Osteocyte (in vitro differentiated cells): ENCODE measurements at regions not wholly inside any gene's neighbourhood (a gene's known extent, or its start where the extent isn't known, plus 50 kb on each side); places are given as distances from the start of the nearest gene placed in this dataset.

ENCODE experiments used
- DNase-seq: peaks from one replicate; pipeline ENCODE4 v3.0.0; 2021; ENCODE audit warnings: mixed read lengths; ENCODE audit not compliant: unreplicated experiment; ENCODE audit errors: extremely low spot score
- H3K27ac Mint-ChIP-seq: one replicate; pipeline ENCODE4 v1.8.0; 2021; ENCODE audit warnings: mild to moderate bottlenecking, mixed read lengths; ENCODE audit not compliant: unreplicated experiment
- H3K27me3 Mint-ChIP-seq: one replicate; pipeline ENCODE4 v1.8.0; 2021; ENCODE audit warnings: mixed read lengths; ENCODE audit not compliant: unreplicated experiment
- H3K36me3 Mint-ChIP-seq: one replicate; pipeline ENCODE4 v1.8.0; 2021; ENCODE audit warnings: mixed read lengths; ENCODE audit not compliant: unreplicated experiment
- H3K4me1 Mint-ChIP-seq: one replicate; pipeline ENCODE4 v1.8.0; 2021; ENCODE audit warnings: mixed read lengths; ENCODE audit not compliant: unreplicated experiment
- H3K4me3 Mint-ChIP-seq: one replicate; pipeline ENCODE4 v1.8.0; 2021; ENCODE audit warnings: mild to moderate bottlenecking, moderate library complexity, mixed read lengths; ENCODE audit not compliant: unreplicated experiment
- H3K9me3 Mint-ChIP-seq: one replicate; pipeline ENCODE4 v1.8.0; 2021; ENCODE audit warnings: mixed read lengths; ENCODE audit not compliant: unreplicated experiment
- TF ChIP-seq, protein P1 (sequence below): fragments of 200-600 bp; sonication (generic); IDR thresholded peaks from 2 replicates; pipeline ENCODE4 v1.5.0; 2021; ENCODE audit warnings: antibody characterized with exemption, mild to moderate bottlenecking, moderate library complexity

GRCh38 chr4:24731448-24731847 lies 63.9 kb upstream of the SOD3 start:
- no peak overlapping the region for H3K4me3 Mint-ChIP-seq
- no peak overlapping the region for H3K27ac Mint-ChIP-seq
- H3K27me3 Mint-ChIP-seq, result peaks cover 8% of the 10 kb centered on the region
- no peaks in the 10 kb centered on the region for H3K36me3 Mint-ChIP-seq
- no peaks in the 10 kb centered on the region for H3K4me1 Mint-ChIP-seq
- no peaks in the 10 kb centered on the region for H3K9me3 Mint-ChIP-seq
- no peak for DNase-seq
- TF ChIP-seq, protein P1, sequence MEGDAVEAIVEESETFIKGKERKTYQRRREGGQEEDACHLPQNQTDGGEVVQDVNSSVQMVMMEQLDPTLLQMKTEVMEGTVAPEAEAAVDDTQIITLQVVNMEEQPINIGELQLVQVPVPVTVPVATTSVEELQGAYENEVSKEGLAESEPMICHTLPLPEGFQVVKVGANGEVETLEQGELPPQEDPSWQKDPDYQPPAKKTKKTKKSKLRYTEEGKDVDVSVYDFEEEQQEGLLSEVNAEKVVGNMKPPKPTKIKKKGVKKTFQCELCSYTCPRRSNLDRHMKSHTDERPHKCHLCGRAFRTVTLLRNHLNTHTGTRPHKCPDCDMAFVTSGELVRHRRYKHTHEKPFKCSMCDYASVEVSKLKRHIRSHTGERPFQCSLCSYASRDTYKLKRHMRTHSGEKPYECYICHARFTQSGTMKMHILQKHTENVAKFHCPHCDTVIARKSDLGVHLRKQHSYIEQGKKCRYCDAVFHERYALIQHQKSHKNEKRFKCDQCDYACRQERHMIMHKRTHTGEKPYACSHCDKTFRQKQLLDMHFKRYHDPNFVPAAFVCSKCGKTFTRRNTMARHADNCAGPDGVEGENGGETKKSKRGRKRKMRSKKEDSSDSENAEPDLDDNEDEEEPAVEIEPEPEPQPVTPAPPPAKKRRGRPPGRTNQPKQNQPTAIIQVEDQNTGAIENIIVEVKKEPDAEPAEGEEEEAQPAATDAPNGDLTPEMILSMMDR, result no peak

DNA sequence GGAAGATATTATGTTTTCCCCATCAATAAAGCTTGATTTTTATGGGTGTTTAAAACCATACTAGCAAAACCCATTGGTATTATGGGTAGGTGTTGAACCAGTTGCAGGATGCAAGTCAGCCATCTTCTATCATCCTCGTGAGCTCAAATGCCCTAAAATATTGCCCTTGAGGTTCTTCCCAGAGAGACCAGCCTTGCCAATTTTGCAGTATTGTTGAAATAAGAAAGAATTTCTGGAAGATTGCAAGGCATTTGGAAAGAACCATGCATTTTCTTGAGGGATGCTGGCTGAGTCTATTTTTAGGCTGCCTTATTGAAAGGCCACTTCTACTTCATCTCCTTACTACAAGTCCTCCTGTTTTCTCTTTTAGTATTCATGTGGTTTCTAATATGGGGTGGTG lies 60.9 kb upstream of the SOD3 start:
- DNase-seq, result peak; percentile 2
- H3K4me3 Mint-ChIP-seq, result no peak overlapping the region
- no peaks in the 10 kb centered on the region for H3K36me3 Mint-ChIP-seq
- H3K4me1 Mint-ChIP-seq, result no peaks in the 10 kb centered on the region
- no peak overlapping the region for H3K27ac Mint-ChIP-seq
- TF ChIP-seq, protein P1, result no peak
- H3K9me3 Mint-ChIP-seq, result peaks cover 10% of the 10 kb centered on the region
- no peaks in the 10 kb centered on the region for H3K27me3 Mint-ChIP-seq

GRCh38 chr4:24736066-24736465 lies 59.3 kb upstream of the SOD3 start:
- no peak for DNase-seq
- no peaks in the 10 kb centered on the region for H3K36me3 Mint-ChIP-seq
- H3K9me3 Mint-ChIP-seq, result peaks cover 10% of the 10 kb centered on the region
- H3K27ac Mint-ChIP-seq, result no peak overlapping the region
- no peaks in the 10 kb centered on the region for H3K4me1 Mint-ChIP-seq
- H3K27me3 Mint-ChIP-seq, result no peaks in the 10 kb centered on the region
- TF ChIP-seq, protein P1, result peak; percentile 40
- no peak overlapping the region for H3K4me3 Mint-ChIP-seq

GRCh38 chr4:24741910-24742309 lies 53.5 kb upstream of the SOD3 start:
- H3K27ac Mint-ChIP-seq, result no peak overlapping the region
- H3K4me3 Mint-ChIP-seq, result no peak overlapping the region
- peak; percentile 42 for DNase-seq
- peaks cover 8% of the 10 kb centered on the region for H3K4me1 Mint-ChIP-seq
- no peaks in the 10 kb centered on the region for H3K27me3 Mint-ChIP-seq
- peaks cover 10% of the 10 kb centered on the region for H3K9me3 Mint-ChIP-seq
- TF ChIP-seq, protein P1, result no peak
- H3K36me3 Mint-ChIP-seq, result peaks cover 2% of the 10 kb centered on the region

GRCh38 chr4:24742335-24742734 lies 53.0 kb upstream of the SOD3 start:
- Mint-ChIP-seq H3K27ac (no peak overlapping the region), H3K4me1 (peaks cover 8% of the 10 kb centered on the region), H3K36me3 (peaks cover 2% of the 10 kb centered on the region), H3K9me3 (peaks cover 5% of the 10 kb centered on the region), H3K27me3 (no peaks in the 10 kb centered on the region), H3K4me3 (no peak overlapping the region)
- DNase-seq, result peak; percentile 5
- TF ChIP-seq, protein P1, result no peak
